IMR-90 (cell line): ENCODE measurements at regions not wholly inside any gene's neighbourhood (a gene's known extent, or its start where the extent isn't known, plus 50 kb on each side); places are given as distances from the start of the nearest gene placed in this dataset.

Experiments used
- ATAC-seq: fragments of 200-7000 bp; cut with Tn5 transposase; 2 replicates; pipeline ENCODE4 v1.9.1; 2020; ENCODE audit warnings: low read depth, mild to moderate bottlenecking, moderate library complexity
- BruUV-seq: library from RNA; stranded (reverse); fragments of 400-500 nt; replicated peaks from 2 replicates; lab custom pipeline; 2021; lab: Mats Ljungman, UMichigan
- CTCF ChIA-PET: fragments of 300-600 bp; formaldehyde crosslinking; extraction: SDS; loops from one replicate; lab custom pipeline; 2021; ENCODE audit warnings: antibody characterized with exemption; lab: Yijun Ruan, JAX
- POLR2A ChIA-PET: fragments of 300-600 bp; sonication (Branson Sonifier 250); formaldehyde crosslinking; loops from one replicate; lab custom pipeline; 2022; ENCODE audit warnings: antibody characterized with exemption; ENCODE audit not compliant: unreplicated experiment; lab: Charles Lee
- DNase-seq: peaks from one replicate; pipeline ENCODE4 v3.0.0; 2013
- H2AFZ ChIP-seq: replicated peaks from 2 replicates; pipeline ENCODE3; 2013; ENCODE audit warnings: low read length, mild to moderate bottlenecking; ENCODE audit not compliant: poor library complexity
- H2AK5ac ChIP-seq: 2 replicates; pipeline ENCODE4 v1.6.1; 2013; ENCODE audit warnings: low read depth, low read length, inconsistent platforms
- H2AK9ac ChIP-seq: replicated peaks from 2 replicates; pipeline ENCODE3; 2013; ENCODE audit warnings: mild to moderate bottlenecking, low read depth, low read length, moderate library complexity; ENCODE audit not compliant: poor library complexity
- H2BK120ac ChIP-seq: 2 replicates; pipeline ENCODE4 v1.6.1; 2013; ENCODE audit warnings: low read depth, low read length, inconsistent platforms
- H2BK15ac ChIP-seq: 3 replicates; pipeline ENCODE4 v1.6.1; 2013; ENCODE audit warnings: low read depth, low read length, inconsistent platforms
- H2BK20ac ChIP-seq: 2 replicates; pipeline ENCODE4 v1.6.1; 2013; ENCODE audit warnings: low read depth, mild to moderate bottlenecking, inconsistent platforms, low read length, moderate library complexity
- H2BK5ac ChIP-seq: 2 replicates; pipeline ENCODE4 v1.6.1; 2013; ENCODE audit warnings: mild to moderate bottlenecking, low read depth, low read length, inconsistent platforms; ENCODE audit not compliant: poor library complexity, severe bottlenecking
- H3K14ac ChIP-seq: replicated peaks from 2 replicates; pipeline ENCODE4 v1.6.1; 2013; ENCODE audit warnings: low read depth, low read length, inconsistent platforms
- H3K18ac ChIP-seq: 2 replicates; pipeline ENCODE4 v1.6.1; 2013; ENCODE audit warnings: low read depth, low read length, control low read depth
- H3K23ac ChIP-seq: 2 replicates; pipeline ENCODE4 v1.6.1; 2013; ENCODE audit warnings: low read depth, low read length, inconsistent platforms
- H3K27ac ChIP-seq: 2 replicates; pipeline ENCODE4 v1.5.1; 2013; ENCODE audit warnings: mild to moderate bottlenecking, control low read depth, low read length; ENCODE audit not compliant: insufficient read depth
- H3K27me3 ChIP-seq: 2 replicates; pipeline ENCODE4 v1.6.1; 2013; ENCODE audit warnings: low read length; ENCODE audit not compliant: control insufficient read depth, insufficient read depth
- H3K36me3 ChIP-seq: 2 replicates; pipeline ENCODE4 v1.6.1; 2013; ENCODE audit warnings: low read length, mixed read lengths; ENCODE audit not compliant: control insufficient read depth, insufficient read depth
- H3K4ac ChIP-seq: 2 replicates; pipeline ENCODE4 v1.6.1; 2013; ENCODE audit warnings: low read depth, low read length, inconsistent platforms
- H3K4me1 ChIP-seq: 2 replicates; pipeline ENCODE4 v1.6.1; 2013; ENCODE audit warnings: low read length, mixed read lengths; ENCODE audit not compliant: control insufficient read depth, insufficient read depth
- H3K4me2 ChIP-seq: 2 replicates; pipeline ENCODE4 v1.6.1; 2013; ENCODE audit warnings: low read depth, mild to moderate bottlenecking, control low read depth, low read length, moderate library complexity
- H3K4me3 ChIP-seq: 2 replicates; pipeline ENCODE4 v1.5.1; 2013; ENCODE audit warnings: low read depth, mild to moderate bottlenecking, control low read depth, low read length, moderate library complexity; ENCODE audit not compliant: insufficient read depth
- H3K56ac ChIP-seq: 2 replicates; pipeline ENCODE4 v1.6.1; 2013; ENCODE audit warnings: low read length, inconsistent platforms; ENCODE audit not compliant: insufficient read depth; ENCODE audit errors: extremely low read depth
- H3K79me1 ChIP-seq, 2 experiments: 2 replicates each; pipeline ENCODE4 v1.6.1; 2013; ENCODE audit warnings: low read length in 2 of 2, inconsistent platforms in 1 of 2, low read depth in 1 of 2
- H3K9ac ChIP-seq: 2 replicates; pipeline ENCODE4 v1.6.1; 2013; ENCODE audit warnings: low read depth, low read length, control low read depth
- H3K9me1 ChIP-seq: 2 replicates; pipeline ENCODE4 v1.6.1; 2013; ENCODE audit warnings: low read length, inconsistent platforms; ENCODE audit not compliant: insufficient read depth
- H3K9me3 ChIP-seq: 2 replicates; pipeline ENCODE4 v1.6.1; 2013; ENCODE audit warnings: low read length; ENCODE audit not compliant: control insufficient read depth, insufficient read depth
- H4K20me1 ChIP-seq: 2 replicates; pipeline ENCODE4 v1.6.1; 2013; ENCODE audit warnings: low read length, inconsistent platforms; ENCODE audit not compliant: insufficient read depth
- H4K5ac ChIP-seq: 2 replicates; pipeline ENCODE4 v1.6.1; 2013; ENCODE audit warnings: mild to moderate bottlenecking, low read depth, low read length, control low read depth
- H4K8ac ChIP-seq, 2 experiments: 2 replicates each; pipeline ENCODE4 v1.6.1; 2013; ENCODE audit warnings: low read depth in 2 of 2, low read length in 2 of 2, control low read depth in 1 of 2, inconsistent platforms in 1 of 2
- H4K91ac ChIP-seq: 2 replicates; pipeline ENCODE4 v1.6.1; 2013; ENCODE audit warnings: low read depth, low read length, inconsistent platforms; ENCODE audit not compliant: insufficient read depth
- BHLHE40 ChIP-seq: fragments of 150-350 bp; IDR thresholded peaks from 2 replicates; pipeline ENCODE4 v1.6.1; 2016; ENCODE audit warnings: mild to moderate bottlenecking, low read depth, low read length
- CEBPB ChIP-seq: IDR thresholded peaks from 2 replicates; pipeline ENCODE4 v1.6.1; 2012; ENCODE audit warnings: low read depth, low read length, improper control_type of control experiment
- CHD1 ChIP-seq: IDR thresholded peaks from 2 replicates; pipeline ENCODE4 v1.6.1; 2012; ENCODE audit warnings: low read depth, low read length, improper control_type of control experiment
- MAZ ChIP-seq: IDR thresholded peaks from 2 replicates; pipeline ENCODE4 v1.6.1; 2012; ENCODE audit warnings: low read depth, mild to moderate bottlenecking, low read length, improper control_type of control experiment, moderate library complexity, borderline replicate concordance
- MXI1 ChIP-seq: IDR thresholded peaks from 2 replicates; pipeline ENCODE4 v1.6.1; 2012; ENCODE audit warnings: low read depth, mild to moderate bottlenecking, low read length, moderate library complexity, borderline replicate concordance
- NFE2L2 ChIP-seq: fragments of 150-350 bp; IDR thresholded peaks from 2 replicates; pipeline ENCODE4 v1.6.1; 2016; ENCODE audit warnings: low read depth, mild to moderate bottlenecking, low read length
- POLR2A ChIP-seq: IDR thresholded peaks from 2 replicates; pipeline ENCODE4 v1.6.1; 2012; ENCODE audit warnings: mild to moderate bottlenecking, low read depth, low read length
- RAD21 ChIP-seq: IDR thresholded peaks from 2 replicates; pipeline ENCODE4 v1.6.1; 2012; ENCODE audit warnings: low read length, improper control_type of control experiment
- RCOR1 ChIP-seq: IDR thresholded peaks from 2 replicates; pipeline ENCODE4 v1.6.1; 2012; ENCODE audit warnings: mild to moderate bottlenecking, low read length, improper control_type of control experiment; ENCODE audit not compliant: insufficient replicate concordance
- SMC3 ChIP-seq: fragments of 150-350 bp; IDR thresholded peaks from 2 replicates; pipeline ENCODE4 v1.6.1; 2016; ENCODE audit warnings: low read depth, mild to moderate bottlenecking, antibody characterized with exemption, low read length, moderate library complexity
- WGBS, 2 experiments: methylation state at CpG; one replicate each; pipeline versions ENCODE4 v1.1.5 to v1.1.7; 2013; ENCODE audit warnings: missing lambda C conversion rate in 2 of 2; ENCODE audit not compliant: insufficient read length in 1 of 2; ENCODE audit errors: extremely low coverage in 2 of 2; 5-methylcytosine and 5-hydroxymethylcytosine counted together
- dilution Hi-C: fragments of 300-500 bp; cut with HindIII; formaldehyde crosslinking; loops from one replicate; pipeline ENCODE4 v1.14.3; 2018; ENCODE audit warnings: low sequenced_read_pairs; ENCODE audit not compliant: unreplicated experiment
- in situ Hi-C: fragments of 300-500 bp; cut with MboI; formaldehyde crosslinking; loops from 3 replicates; pipeline ENCODE4 v1.14.3; 2019; ENCODE audit warnings: low sequenced_read_pairs, inconsistent platforms, mixed read lengths
- intact Hi-C: fragments of 100-400 bp; cut with micrococcal nuclease; formaldehyde crosslinking; loops from 2 replicates; pipeline ENCODE4 v1.10.0; 2022
- TF ChIP-seq, protein P1 (sequence below): fragments of 150-350 bp; IDR thresholded peaks from 2 replicates; pipeline ENCODE4 v1.6.1; 2016; ENCODE audit warnings: low read depth, mild to moderate bottlenecking, low read length, moderate library complexity, borderline replicate concordance
- TF ChIP-seq, protein P2 (sequence below): conservative IDR thresholded peaks from 2 replicates; pipeline ENCODE4 v1.5.1; 2012; ENCODE audit warnings: mild to moderate bottlenecking, low read depth, low read length, improper control_type of control experiment
- TF ChIP-seq, protein P3 (sequence below): fragments of 150-350 bp; IDR thresholded peaks from 2 replicates; pipeline ENCODE4 v1.6.1; 2017; ENCODE audit warnings: mild to moderate bottlenecking, antibody characterized with exemption, low read length, low read depth

DNA sequence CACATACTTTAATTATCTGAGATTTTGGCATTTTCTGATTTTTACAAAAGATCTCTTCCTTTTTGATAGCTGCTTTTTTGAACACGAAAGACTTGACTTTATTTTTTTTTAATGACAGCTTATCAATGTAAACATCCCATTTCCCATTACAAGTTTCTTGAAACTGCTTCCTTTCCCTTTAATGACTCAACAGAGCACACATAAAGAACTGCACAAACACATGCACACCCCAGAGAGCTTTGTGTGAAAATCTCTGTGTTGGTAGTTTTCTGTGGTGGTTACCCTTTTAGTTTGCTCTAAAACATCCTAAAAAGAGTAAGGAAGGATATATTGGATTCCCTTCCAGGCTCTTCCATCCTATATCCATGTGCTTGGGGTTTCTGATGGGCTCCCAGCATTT, 125.1 kb upstream of the ZNF32 start:
- H3K27me3 ChIP-seq: no peaks in the 10 kb centered on the region; the same call in 1 of the 2 replicates
- no peak overlapping the region for H2AK9ac ChIP-seq
- H3K4me1 ChIP-seq: no peaks in the 10 kb centered on the region
- no peaks in the 10 kb centered on the region for H3K36me3 ChIP-seq
- no TSS peak for BruUV-seq
- no peaks in the 10 kb centered on the region for H3K9me1 ChIP-seq
- no peak for TF ChIP-seq CHD1
- no peak for TF ChIP-seq POLR2A
- TF ChIP-seq RAD21: no peak
- no peak for TF ChIP-seq NFE2L2
- TF ChIP-seq RCOR1: no peak
- TF ChIP-seq BHLHE40: no peak
- no peak for TF ChIP-seq SMC3
- TF ChIP-seq, protein P1, sequence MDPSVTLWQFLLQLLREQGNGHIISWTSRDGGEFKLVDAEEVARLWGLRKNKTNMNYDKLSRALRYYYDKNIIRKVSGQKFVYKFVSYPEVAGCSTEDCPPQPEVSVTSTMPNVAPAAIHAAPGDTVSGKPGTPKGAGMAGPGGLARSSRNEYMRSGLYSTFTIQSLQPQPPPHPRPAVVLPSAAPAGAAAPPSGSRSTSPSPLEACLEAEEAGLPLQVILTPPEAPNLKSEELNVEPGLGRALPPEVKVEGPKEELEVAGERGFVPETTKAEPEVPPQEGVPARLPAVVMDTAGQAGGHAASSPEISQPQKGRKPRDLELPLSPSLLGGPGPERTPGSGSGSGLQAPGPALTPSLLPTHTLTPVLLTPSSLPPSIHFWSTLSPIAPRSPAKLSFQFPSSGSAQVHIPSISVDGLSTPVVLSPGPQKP: no peak
- TF ChIP-seq CEBPB: no peak
- TF ChIP-seq, protein P2, sequence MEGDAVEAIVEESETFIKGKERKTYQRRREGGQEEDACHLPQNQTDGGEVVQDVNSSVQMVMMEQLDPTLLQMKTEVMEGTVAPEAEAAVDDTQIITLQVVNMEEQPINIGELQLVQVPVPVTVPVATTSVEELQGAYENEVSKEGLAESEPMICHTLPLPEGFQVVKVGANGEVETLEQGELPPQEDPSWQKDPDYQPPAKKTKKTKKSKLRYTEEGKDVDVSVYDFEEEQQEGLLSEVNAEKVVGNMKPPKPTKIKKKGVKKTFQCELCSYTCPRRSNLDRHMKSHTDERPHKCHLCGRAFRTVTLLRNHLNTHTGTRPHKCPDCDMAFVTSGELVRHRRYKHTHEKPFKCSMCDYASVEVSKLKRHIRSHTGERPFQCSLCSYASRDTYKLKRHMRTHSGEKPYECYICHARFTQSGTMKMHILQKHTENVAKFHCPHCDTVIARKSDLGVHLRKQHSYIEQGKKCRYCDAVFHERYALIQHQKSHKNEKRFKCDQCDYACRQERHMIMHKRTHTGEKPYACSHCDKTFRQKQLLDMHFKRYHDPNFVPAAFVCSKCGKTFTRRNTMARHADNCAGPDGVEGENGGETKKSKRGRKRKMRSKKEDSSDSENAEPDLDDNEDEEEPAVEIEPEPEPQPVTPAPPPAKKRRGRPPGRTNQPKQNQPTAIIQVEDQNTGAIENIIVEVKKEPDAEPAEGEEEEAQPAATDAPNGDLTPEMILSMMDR: no peak
- no peak for TF ChIP-seq MXI1
- TF ChIP-seq, protein P3, sequence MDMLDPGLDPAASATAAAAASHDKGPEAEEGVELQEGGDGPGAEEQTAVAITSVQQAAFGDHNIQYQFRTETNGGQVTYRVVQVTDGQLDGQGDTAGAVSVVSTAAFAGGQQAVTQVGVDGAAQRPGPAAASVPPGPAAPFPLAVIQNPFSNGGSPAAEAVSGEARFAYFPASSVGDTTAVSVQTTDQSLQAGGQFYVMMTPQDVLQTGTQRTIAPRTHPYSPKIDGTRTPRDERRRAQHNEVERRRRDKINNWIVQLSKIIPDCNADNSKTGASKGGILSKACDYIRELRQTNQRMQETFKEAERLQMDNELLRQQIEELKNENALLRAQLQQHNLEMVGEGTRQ: no peak
- TF ChIP-seq MAZ: no peak
- no peaks in the 10 kb centered on the region for H4K20me1 ChIP-seq
- H3K4me3 ChIP-seq: no peak overlapping the region
- H2BK5ac ChIP-seq: no peak overlapping the region
- H3K56ac ChIP-seq: no peak overlapping the region
- no peaks in the 10 kb centered on the region for H3K9me3 ChIP-seq
- POLR2A ChIA-PET: no interaction called here
- H2BK120ac ChIP-seq: no peak overlapping the region
- no peak overlapping the region for H2AFZ ChIP-seq
- H4K5ac ChIP-seq: no peak overlapping the region
- no peak overlapping the region for H3K4me2 ChIP-seq
- CTCF ChIA-PET: no interaction called here
- no peak overlapping the region for H3K18ac ChIP-seq
- no peak overlapping the region for H3K27ac ChIP-seq
- dilution Hi-C loops: no loop called here
- no peak overlapping the region for H4K8ac ChIP-seq
- H3K23ac ChIP-seq: no peak overlapping the region
- H2BK15ac ChIP-seq: no peak overlapping the region
- H3K79me1 ChIP-seq: no peaks in the 10 kb centered on the region
- H3K14ac ChIP-seq: no peak overlapping the region
- no peak overlapping the region for H3K4ac ChIP-seq
- H4K91ac ChIP-seq: no peak overlapping the region
- no peak overlapping the region for H2BK20ac ChIP-seq
- ATAC-seq (no peak), DNase-seq (no peak)
- in situ Hi-C loops: no loop called here
- H2AK5ac ChIP-seq: no peak overlapping the region
- WGBS, 2 experiments: no CpG with 5 or more reads among the region's 1 CpG
- H3K9ac ChIP-seq: no peak overlapping the region
- intact Hi-C loops: no loop called here
